T-helper 1 cell treated with Interleukin-12 subunit alpha and Interleukin-12 subunit beta and Interleukin-4 antibody, amounts not matched to agents 30 ng/mL and 1 ng/mL, for 36 hours (primary cell): ENCODE measurements at regions not wholly inside any gene's neighbourhood (a gene's known extent, or its start where the extent isn't known, plus 50 kb on each side); places are given as distances from the start of the nearest gene placed in this dataset.

ENCODE experiments used
- intact Hi-C: fragments of 100-400 bp; cut with micrococcal nuclease; formaldehyde crosslinking; loops from one replicate; pipeline ENCODE4 v1.15.1; 2024

DNA sequence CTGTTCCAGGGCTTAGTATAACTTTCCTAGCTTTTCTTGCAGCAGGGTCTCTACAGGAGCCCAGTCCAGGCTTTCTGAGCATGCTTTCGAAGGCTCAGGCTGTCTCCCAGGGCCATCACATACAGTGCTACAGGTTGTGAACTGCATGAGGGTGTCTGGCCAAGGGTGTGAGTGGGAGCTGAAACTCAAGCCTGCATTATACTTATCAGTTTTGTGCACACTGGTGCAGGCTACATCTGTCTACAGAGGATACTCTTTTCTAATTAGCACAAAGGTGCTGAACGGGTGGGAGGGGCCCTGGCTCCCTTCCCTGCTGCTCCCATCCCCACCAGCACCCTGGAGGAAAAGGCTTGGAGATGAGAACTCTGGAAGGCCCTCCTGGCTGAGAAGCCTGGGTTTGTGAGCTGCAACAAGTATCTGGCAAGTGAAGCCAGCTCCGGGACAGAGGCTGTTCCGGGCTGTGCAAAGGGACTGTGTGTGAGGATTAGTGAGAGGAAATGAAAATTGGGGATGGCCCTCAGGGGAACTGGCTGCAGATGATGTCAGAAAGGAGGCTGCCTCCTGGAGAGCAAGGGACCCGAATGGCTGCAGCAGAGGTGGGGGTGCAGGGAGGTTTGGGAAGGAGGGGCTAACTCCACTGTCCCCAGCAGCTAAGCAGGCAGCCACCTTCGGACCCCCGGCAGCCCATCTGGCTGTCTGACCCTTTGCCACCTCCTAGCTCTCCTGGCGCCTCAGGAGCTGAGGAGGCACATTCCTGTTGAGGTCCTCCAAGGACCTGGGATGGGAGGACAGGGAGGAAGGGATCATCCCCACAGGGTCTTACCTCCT, 68.5 kb downstream of the EFNB1 start:
- intact Hi-C loops: no loop called here

DNA sequence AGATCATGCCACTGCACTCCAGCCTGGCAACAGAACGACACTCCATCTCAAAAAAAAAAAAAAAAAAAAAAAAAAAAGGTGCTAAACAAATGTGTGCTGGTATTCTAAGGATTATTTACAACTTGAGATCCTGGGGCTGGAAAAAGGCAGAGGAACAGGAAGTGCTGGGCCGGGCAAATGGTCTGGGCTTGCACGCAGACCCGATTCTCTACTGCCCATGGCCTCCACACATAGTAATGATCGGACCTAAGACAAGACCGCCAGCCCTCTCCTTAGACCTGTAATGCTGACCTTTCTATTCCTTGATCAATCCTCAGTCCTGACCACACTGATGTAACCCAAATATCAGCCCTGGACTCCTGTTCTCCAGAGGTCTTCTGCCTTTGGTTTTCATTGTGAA, 67.8 kb downstream of the EFNB1 start:
- intact Hi-C loops: loop anchor here (1.0 kb wide), 1 partner anchor 30 kb away; no protein-coding TSS in a partner anchor

DNA sequence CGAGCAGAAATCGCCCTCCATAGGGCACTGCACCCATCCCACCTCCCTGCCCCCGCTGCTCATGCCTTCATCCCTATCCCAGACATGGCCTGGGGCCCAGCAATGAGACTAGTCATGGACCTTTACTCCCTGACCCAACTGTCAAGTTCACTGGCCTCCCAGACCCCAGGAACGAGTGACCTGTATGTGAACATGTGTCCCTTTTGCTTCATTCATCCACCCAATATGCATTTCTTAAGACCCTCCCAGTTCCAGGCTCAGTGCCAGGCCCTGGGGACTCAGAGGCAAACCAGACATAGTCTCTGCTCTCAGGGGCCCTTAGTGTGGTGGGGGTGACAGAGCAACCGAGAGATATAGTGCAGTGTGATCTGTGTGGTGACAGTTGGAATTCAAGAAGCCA, 67.0 kb downstream of the EFNB1 start:
- intact Hi-C loops: loop anchor here (1.0 kb wide), 1 partner anchor 31 kb away; no protein-coding TSS in a partner anchor

DNA sequence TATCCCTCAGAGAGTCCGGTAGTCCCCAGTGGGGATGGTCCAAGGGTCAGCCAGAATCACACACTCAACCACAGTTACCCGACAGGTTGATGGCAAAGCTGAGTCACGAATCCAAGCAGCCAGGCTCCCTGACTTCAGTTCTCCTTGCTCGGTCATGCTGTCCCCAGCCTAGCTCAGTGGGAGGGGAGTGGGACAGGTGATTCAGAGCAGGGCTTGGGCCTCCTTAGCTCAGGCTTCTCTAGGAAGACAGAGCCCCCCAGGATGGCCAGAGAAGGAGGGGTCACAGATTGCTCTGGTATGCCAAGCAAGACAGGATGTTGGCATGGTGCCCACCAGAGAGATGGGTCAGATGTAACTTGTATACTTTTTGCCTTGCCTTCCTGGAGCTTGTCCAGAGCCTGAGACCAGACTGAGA, 66.5 kb downstream of the EFNB1 start:
- intact Hi-C loops: no loop called here

- intact Hi-C loops: no loop called here
Observed at GRCh38 chrX:68894513-68895340, 65.9 kb downstream of the EFNB1 start.

GRCh38 chrX:68894142-68894512, 65.3 kb downstream of the EFNB1 start:
- intact Hi-C loops: no loop called here

DNA sequence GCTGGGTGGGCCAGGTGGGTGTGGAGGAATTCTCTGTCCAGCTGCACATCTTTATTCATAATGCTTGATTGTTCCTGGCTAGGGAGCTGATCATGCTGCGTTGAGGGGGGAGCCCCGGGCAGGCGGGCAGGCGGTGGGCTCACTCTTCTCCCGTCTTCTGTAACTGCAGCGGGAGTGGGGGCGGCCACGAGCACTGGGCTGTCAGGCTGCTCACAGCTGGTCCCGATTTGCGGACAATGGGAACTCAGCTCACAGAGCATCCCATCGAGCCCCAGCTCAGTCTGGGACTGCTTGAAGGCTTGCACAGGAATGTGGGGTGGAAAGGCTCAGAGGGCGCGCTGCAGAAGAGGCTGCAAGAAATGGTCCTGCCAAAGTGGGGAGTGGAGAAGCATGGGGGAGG, 63.8 kb downstream of the EFNB1 start:
- intact Hi-C loops: no loop called here

GRCh38 chrX:68892134-68892533, 63.3 kb downstream of the EFNB1 start:
- intact Hi-C loops: no loop called here
